H1 (cell line): ENCODE measurements at regions not wholly inside any gene's neighbourhood (a gene's known extent, or its start where the extent isn't known, plus 50 kb on each side); places are given as distances from the start of the nearest gene placed in this dataset.

Source experiments
- CTCF ChIA-PET: fragments of 300-600 bp; sonication (Branson Sonifier 250); formaldehyde crosslinking; loops from one replicate; lab custom pipeline; 2021; ENCODE audit not compliant: partially characterized antibody; lab: Charles Lee
- POLR2A ChIA-PET: fragments of 300-600 bp; sonication (Branson Sonifier 250); formaldehyde crosslinking; loops from one replicate; lab custom pipeline; 2021; ENCODE audit warnings: inconsistent platforms; ENCODE audit not compliant: partially characterized antibody; lab: Charles Lee
- DNase-seq, 2 experiments: peaks; one replicate each; pipeline versions ENCODE4 v3.0.0 to v3.0.0-alpha.2; 2010 to 2022; ENCODE audit warnings: low spot score in 2 of 2, low read depth in 1 of 2, mixed read lengths in 1 of 2
- FAIRE-seq: peaks from 2 replicates; lab custom pipeline; 2011; peaks lifted over from hg19 to GRCh38; lab: Jason Lieb, UNC
- H2AFZ ChIP-seq: 2 replicates; pipeline ENCODE4 v1.8.1; 2012; ENCODE audit warnings: low read length, inconsistent platforms
- H2AK5ac ChIP-seq: 2 replicates; pipeline ENCODE4 v1.6.1; 2013; ENCODE audit warnings: low read depth, low read length
- H2BK120ac ChIP-seq: replicated peaks from 2 replicates; pipeline ENCODE3; 2013; ENCODE audit warnings: low read depth, low read length, inconsistent platforms
- H2BK12ac ChIP-seq: 2 replicates; pipeline ENCODE4 v1.6.1; 2013; ENCODE audit warnings: low read depth, low read length
- H2BK15ac ChIP-seq: 2 replicates; pipeline ENCODE4 v1.6.1; 2013; ENCODE audit warnings: low read length
- H2BK20ac ChIP-seq: 2 replicates; pipeline ENCODE4 v1.6.1; 2013; ENCODE audit warnings: low read length
- H2BK5ac ChIP-seq: 2 replicates; pipeline ENCODE4 v1.6.1; 2013; ENCODE audit warnings: low read depth, low read length
- H3K14ac ChIP-seq: 2 replicates; pipeline ENCODE4 v1.6.1; 2013; ENCODE audit warnings: inconsistent platforms; ENCODE audit not compliant: insufficient read length
- H3K18ac ChIP-seq: 2 replicates; pipeline ENCODE4 v1.6.1; 2013; ENCODE audit warnings: low read length; ENCODE audit errors: extremely low read depth
- H3K23ac ChIP-seq: 2 replicates; pipeline ENCODE4 v1.6.1; 2013; ENCODE audit warnings: inconsistent platforms; ENCODE audit not compliant: insufficient read length
- H3K23me2 ChIP-seq: 2 replicates; pipeline ENCODE4 v1.6.1; 2013; ENCODE audit warnings: low read depth, low read length
- H3K27ac ChIP-seq: 2 replicates; pipeline ENCODE4 v1.6.1; 2011; ENCODE audit warnings: low read depth, low read length, inconsistent platforms
- H3K27me3 ChIP-seq, 4 experiments: replicated peaks in 1 of 4; 1 replicate in 1 of 4; 2 replicates in 3 of 4; pipeline versions ENCODE4 v1.6.1 to v1.8.1; 2011 to 2013; ENCODE audit warnings: low read length in 3 of 4, mild to moderate bottlenecking in 3 of 4, inconsistent platforms in 2 of 4, mixed read lengths in 2 of 4, moderate library complexity in 1 of 4; ENCODE audit not compliant: control insufficient read depth in 3 of 4, insufficient read depth in 3 of 4; ENCODE audit errors: extremely low read depth in 1 of 4
- H3K36me3 ChIP-seq, 4 experiments: 2 replicates each; pipeline versions ENCODE4 v1.6.1 to v1.8.1; 2011 to 2013; ENCODE audit warnings: mild to moderate bottlenecking in 4 of 4, low read length in 3 of 4, moderate library complexity in 2 of 4, control low read depth in 1 of 4, inconsistent platforms in 1 of 4; ENCODE audit not compliant: insufficient read depth in 4 of 4, control insufficient read depth in 2 of 4
- H3K4ac ChIP-seq: replicated peaks from 2 replicates; pipeline ENCODE3; 2013; ENCODE audit warnings: low read length, low read depth, mixed read lengths, inconsistent platforms; ENCODE audit not compliant: insufficient read length
- H3K4me1 ChIP-seq, 4 experiments: replicated peaks in 1 of 4; 1 replicate in 1 of 4; 2 replicates in 3 of 4; pipeline versions ENCODE4 v1.6.1 to v1.8.1; 2011 to 2013; ENCODE audit warnings: low read length in 3 of 4, inconsistent platforms in 2 of 4, mixed read lengths in 1 of 4; ENCODE audit not compliant: insufficient read depth in 4 of 4, control insufficient read depth in 3 of 4
- H3K4me2 ChIP-seq, 2 experiments: 2 replicates each; pipeline versions ENCODE4 v1.6.1 to v1.8.1; 2011 to 2013; ENCODE audit warnings: low read depth in 2 of 2, low read length in 2 of 2, control low read depth in 1 of 2, inconsistent platforms in 1 of 2, mild to moderate bottlenecking in 1 of 2; ENCODE audit not compliant: insufficient read depth in 1 of 2
- H3K4me3 ChIP-seq, 4 experiments: fragments of 200-600, 300-600 bp in 1 of 4; sonication (generic), shearing (Covaris generic), sonication (Bioruptor Twin) in 1 of 4; 2 replicates each; pipeline versions ENCODE4 v1.5.1 to v1.8.1; 2011 to 2016; ENCODE audit warnings: low read length in 4 of 4, low read depth in 3 of 4, control low read depth in 2 of 4, inconsistent platforms in 2 of 4, mild to moderate bottlenecking in 2 of 4, mixed read lengths in 1 of 4, moderate library complexity in 1 of 4; ENCODE audit not compliant: insufficient read depth in 2 of 4; ENCODE audit errors: extremely low read depth in 1 of 4
- H3K56ac ChIP-seq: replicated peaks from 2 replicates; pipeline ENCODE3; 2013; ENCODE audit warnings: low read depth, mild to moderate bottlenecking, mixed read lengths, low read length, inconsistent platforms; ENCODE audit not compliant: insufficient read length
- H3K79me1 ChIP-seq: 2 replicates; pipeline ENCODE4 v1.6.1; 2013; ENCODE audit warnings: low read depth, low read length, control low read depth
- H3K79me2 ChIP-seq, 2 experiments: 2 replicates each; pipeline versions ENCODE4 v1.6.1 to v1.8.1; 2012 to 2013; ENCODE audit warnings: low read length in 2 of 2, mild to moderate bottlenecking in 2 of 2, inconsistent platforms in 1 of 2; ENCODE audit not compliant: insufficient read depth in 2 of 2, control insufficient read depth in 1 of 2
- H3K9ac ChIP-seq, 4 experiments: replicated peaks in 1 of 4; 1 replicate in 1 of 4; 2 replicates in 3 of 4; pipeline versions ENCODE4 v1.6.1 to v1.8.1; 2011 to 2013; ENCODE audit warnings: low read depth in 3 of 4, low read length in 3 of 4, control low read depth in 2 of 4, mild to moderate bottlenecking in 2 of 4, moderate library complexity in 2 of 4, inconsistent platforms in 1 of 4; ENCODE audit errors: extremely low read depth in 1 of 4
- H3K9me3 ChIP-seq, 2 experiments: 2 replicates each; pipeline versions ENCODE4 v1.6.1 to v1.8.1; 2012 to 2013; ENCODE audit warnings: mild to moderate bottlenecking in 2 of 2, moderate library complexity in 2 of 2, control low read depth in 1 of 2, inconsistent platforms in 1 of 2, low read depth in 1 of 2, low read length in 1 of 2, mixed read lengths in 1 of 2; ENCODE audit not compliant: insufficient read depth in 2 of 2
- H4K20me1 ChIP-seq, 2 experiments: replicated peaks in 1 of 2; 2 replicates each; pipeline versions ENCODE3 to v1.8.1; 2011 to 2013; ENCODE audit warnings: inconsistent platforms in 2 of 2, low read length in 2 of 2, mild to moderate bottlenecking in 1 of 2; ENCODE audit not compliant: insufficient read depth in 2 of 2, control insufficient read depth in 1 of 2
- H4K5ac ChIP-seq: 2 replicates; pipeline ENCODE4 v1.6.1; 2013; ENCODE audit warnings: low read length, low read depth, mixed read lengths, inconsistent platforms; ENCODE audit not compliant: insufficient read length
- H4K8ac ChIP-seq: 2 replicates; pipeline ENCODE4 v1.8.0; 2013; ENCODE audit warnings: mild to moderate bottlenecking, moderate library complexity, low read length, inconsistent platforms; ENCODE audit not compliant: insufficient read depth; ENCODE audit errors: extremely low read depth
- H4K91ac ChIP-seq: replicated peaks from 2 replicates; pipeline ENCODE3; 2013; ENCODE audit warnings: low read length, mixed read lengths, inconsistent platforms; ENCODE audit not compliant: insufficient read length
- GTF2F1 ChIP-seq: IDR thresholded peaks from 2 replicates; pipeline ENCODE4 v1.6.1; 2012; ENCODE audit warnings: low read depth, low read length, improper control_type of control experiment, borderline replicate concordance
- JUND ChIP-seq: IDR thresholded peaks from 2 replicates; pipeline ENCODE4 v1.6.1; 2011; ENCODE audit warnings: mild to moderate bottlenecking, improper control_type of control experiment, low read length
- KDM1A ChIP-seq: fragments of 200-600, 300-600 bp; sonication (generic); IDR thresholded peaks from 2 replicates; pipeline ENCODE4 v1.7.1; 2016; ENCODE audit warnings: mild to moderate bottlenecking, low read length, borderline replicate concordance
- RAD21 ChIP-seq, 2 experiments: IDR thresholded peaks in 1 of 2; conservative IDR thresholded peaks in 1 of 2; 2 replicates each; pipeline ENCODE4 v1.6.1; 2011; ENCODE audit warnings: low read depth in 2 of 2, low read length in 2 of 2, improper control_type of control experiment in 1 of 2, inconsistent platforms in 1 of 2, mild to moderate bottlenecking in 1 of 2, moderate library complexity in 1 of 2
- TAF7 ChIP-seq: optimal IDR thresholded peaks from 2 replicates; pipeline ENCODE3; 2011; ENCODE audit warnings: low read depth, mild to moderate bottlenecking, inconsistent platforms, low read length, moderate library complexity, borderline replicate concordance
- ZNF274 ChIP-seq: IDR thresholded peaks from 2 replicates; pipeline ENCODE4 v1.7.0; 2012; ENCODE audit warnings: low read length, borderline replicate concordance; ENCODE audit errors: extremely low read depth
- WGBS, 2 experiments: shearing (Covaris generic) in 1 of 2; methylation state at CpG; one replicate each; pipeline versions ENCODE4 v1.1.6 to v1.1.7; 2013 to 2015; ENCODE audit warnings: low lambda C conversion rate in 2 of 2, mixed read lengths in 2 of 2, inconsistent platforms in 1 of 2, low coverage in 1 of 2, missing lambda C conversion rate in 1 of 2; ENCODE audit not compliant: insufficient replicate concordance in 2 of 2, insufficient coverage in 1 of 2, insufficient read length in 1 of 2; ENCODE audit errors: extremely low coverage in 1 of 2, missing lambda C conversion rate in 1 of 2; 5-methylcytosine and 5-hydroxymethylcytosine counted together
- TF ChIP-seq, protein P1 (sequence below): IDR thresholded peaks from 2 replicates; pipeline ENCODE4 v1.6.1; 2011; ENCODE audit warnings: low read depth, mild to moderate bottlenecking, low read length; ENCODE audit not compliant: insufficient read depth
- TF ChIP-seq, protein P2 (sequence below): IDR thresholded peaks from 2 replicates; pipeline ENCODE4 v1.6.1; 2011; ENCODE audit warnings: low read length, improper control_type of control experiment

DNA sequence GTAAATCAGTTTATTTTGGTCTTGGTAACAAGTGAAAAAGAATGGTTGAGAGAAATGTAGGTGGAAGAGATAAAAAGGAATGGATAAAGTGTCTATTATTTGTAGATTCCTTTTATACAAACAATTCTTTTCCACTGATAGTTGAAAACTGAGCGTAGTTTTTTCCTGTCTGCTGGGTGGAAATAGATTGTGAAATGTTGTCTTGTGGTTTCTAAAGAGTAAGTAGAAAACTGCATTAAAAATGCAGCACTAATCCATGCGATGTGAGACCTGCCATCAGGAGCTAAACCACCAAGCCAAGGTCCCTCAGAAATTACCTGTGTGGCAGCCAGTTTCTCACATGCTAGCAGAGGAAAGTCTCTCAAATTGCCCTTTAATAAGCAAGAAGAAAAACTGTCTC lies 103.2 kb upstream of the SLC44A3 start:
- Histone ChIP-seq H2BK120ac (no peak overlapping the region), H2AK5ac (no peak overlapping the region), H3K4ac (no peak overlapping the region), H3K4me1 (peaks cover 0 to 11% (median 3%) of the 10 kb centered on the region in 4 experiments; a peak in 2 of 7 replicates), H4K8ac (no peak overlapping the region), H3K23me2 (no peaks in the 10 kb centered on the region), H3K79me1 (no peaks in the 10 kb centered on the region), H3K14ac (no peak overlapping the region), H3K27me3 (no peaks in the 10 kb centered on the region), H3K4me2 (no peak overlapping the region), H3K36me3 (no peaks in the 10 kb centered on the region), H3K18ac (no peak overlapping the region), H2BK5ac (no peak overlapping the region), H3K9me3 (no peaks in the 10 kb centered on the region), H3K9ac (no peak overlapping the region), H3K23ac (no peak overlapping the region), H2AFZ (no peak overlapping the region), H3K56ac (no peak overlapping the region), H3K79me2 (no peaks in the 10 kb centered on the region), H3K4me3 (no peak overlapping the region), H2BK12ac (no peak overlapping the region), H4K91ac (no peak overlapping the region), H4K20me1 (no peaks in the 10 kb centered on the region), H3K27ac (no peak overlapping the region), H4K5ac (no peak overlapping the region), H2BK15ac (no peak overlapping the region), H2BK20ac (no peak overlapping the region)
- TF ChIP-seq TAF7 (no peak), ZNF274 (no peak), KDM1A (no peak), JUND (no peak), GTF2F1 (no peak), RAD21 (IDR thresholded peaks at IDR 0.05 in 1 of 2, conservative IDR thresholded peaks at IDR 0.05 in 1 of 2; ENCODE audit: low read depth in 2 of 2, low read length in 2 of 2) (no peak)
- TF ChIP-seq, protein P1, sequence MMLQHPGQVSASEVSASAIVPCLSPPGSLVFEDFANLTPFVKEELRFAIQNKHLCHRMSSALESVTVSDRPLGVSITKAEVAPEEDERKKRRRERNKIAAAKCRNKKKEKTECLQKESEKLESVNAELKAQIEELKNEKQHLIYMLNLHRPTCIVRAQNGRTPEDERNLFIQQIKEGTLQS = no peak
- TF ChIP-seq, protein P2, sequence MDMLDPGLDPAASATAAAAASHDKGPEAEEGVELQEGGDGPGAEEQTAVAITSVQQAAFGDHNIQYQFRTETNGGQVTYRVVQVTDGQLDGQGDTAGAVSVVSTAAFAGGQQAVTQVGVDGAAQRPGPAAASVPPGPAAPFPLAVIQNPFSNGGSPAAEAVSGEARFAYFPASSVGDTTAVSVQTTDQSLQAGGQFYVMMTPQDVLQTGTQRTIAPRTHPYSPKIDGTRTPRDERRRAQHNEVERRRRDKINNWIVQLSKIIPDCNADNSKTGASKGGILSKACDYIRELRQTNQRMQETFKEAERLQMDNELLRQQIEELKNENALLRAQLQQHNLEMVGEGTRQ = no peak
- DNase-seq (no peak), FAIRE-seq (no peak)
- ChIA-PET CTCF (no interaction called here), POLR2A (no interaction called here)
- 91% methylated on average over 2 of the region's 2 CpGs; no CpG with 5 or more reads in 1 of the 2 experiments for WGBS, 2 experiments
